A549 (cell line): ENCODE measurements at regions not wholly inside any gene's neighbourhood (a gene's known extent, or its start where the extent isn't known, plus 50 kb on each side); places are given as distances from the start of the nearest gene placed in this dataset.

ENCODE experiments used
- CEBPB ChIP-seq, 2 experiments: fragments of >200 bp in 1 of 2; sonication (Bioruptor Twin) in 1 of 2; formaldehyde crosslinking in 1 of 2; IDR thresholded peaks; 2 replicates each; pipeline ENCODE4 v1.6.1; 2012 to 2016
- CHD2 ChIP-seq: fragments of 150-350 bp; IDR thresholded peaks from 2 replicates; pipeline ENCODE4 v1.6.1; 2014; ENCODE audit warnings: low read length; ENCODE audit not compliant: partially characterized antibody
- EP300 ChIP-seq, 2 experiments: fragments of >200 bp; sonication (Bioruptor Twin); formaldehyde crosslinking; IDR thresholded peaks; 2 replicates in 1 of 2; 3 replicates in 1 of 2; pipeline ENCODE4 v1.6.1; 2016 to 2017
- GATA3 ChIP-seq: IDR thresholded peaks from 2 replicates; pipeline ENCODE4 v1.6.1; 2012; ENCODE audit warnings: borderline replicate concordance
- HDAC2 ChIP-seq: fragments of 200-600 bp; sonication (generic); IDR thresholded peaks from 2 replicates; pipeline ENCODE4 v1.6.1; 2016
- HOXA7 ChIP-seq: fragments of 250-450 bp; sonication (Bioruptor Pico); IDR thresholded peaks from 2 replicates; pipeline ENCODE4 v1.5.0; 2020; ENCODE audit warnings: mild to moderate bottlenecking, moderate library complexity
- MAFK ChIP-seq: fragments of 450-650 bp; IDR thresholded peaks from 2 replicates; pipeline ENCODE4 v1.6.1; 2014; ENCODE audit not compliant: partially characterized antibody
- POLR2A ChIP-seq: IDR thresholded peaks from 2 replicates; pipeline ENCODE4 v1.6.1; 2012; ENCODE audit warnings: mild to moderate bottlenecking, low read length
- RAD21 ChIP-seq, 2 experiments: fragments of >200 bp in 1 of 2; sonication (Bioruptor Twin) in 1 of 2; formaldehyde crosslinking in 1 of 2; IDR thresholded peaks in 1 of 2; conservative IDR thresholded peaks in 1 of 2; 2 replicates in 1 of 2; 3 replicates in 1 of 2; pipeline ENCODE4 v1.6.1; 2012 to 2018; ENCODE audit warnings: inconsistent platforms in 1 of 2
- REST ChIP-seq: fragments of 200-600 bp; sonication (generic); IDR thresholded peaks from 2 replicates; pipeline ENCODE4 v1.6.1; 2016; ENCODE audit warnings: antibody characterized with exemption, mild to moderate bottlenecking, moderate library complexity
- RFX5 ChIP-seq: fragments of 450-650 bp; IDR thresholded peaks from 2 replicates; pipeline ENCODE4 v1.7.1; 2014; ENCODE audit warnings: antibody characterized with exemption, mild to moderate bottlenecking, moderate library complexity
- TF ChIP-seq, protein P1 (sequence below): fragments of >200 bp; sonication (Bioruptor Twin); formaldehyde crosslinking; IDR thresholded peaks from 3 replicates; pipeline ENCODE4 v1.5.1; 2016

GRCh38 chr9:74007833-74008232, 489.3 kb upstream of the RORB start:
- TF ChIP-seq, protein P1, sequence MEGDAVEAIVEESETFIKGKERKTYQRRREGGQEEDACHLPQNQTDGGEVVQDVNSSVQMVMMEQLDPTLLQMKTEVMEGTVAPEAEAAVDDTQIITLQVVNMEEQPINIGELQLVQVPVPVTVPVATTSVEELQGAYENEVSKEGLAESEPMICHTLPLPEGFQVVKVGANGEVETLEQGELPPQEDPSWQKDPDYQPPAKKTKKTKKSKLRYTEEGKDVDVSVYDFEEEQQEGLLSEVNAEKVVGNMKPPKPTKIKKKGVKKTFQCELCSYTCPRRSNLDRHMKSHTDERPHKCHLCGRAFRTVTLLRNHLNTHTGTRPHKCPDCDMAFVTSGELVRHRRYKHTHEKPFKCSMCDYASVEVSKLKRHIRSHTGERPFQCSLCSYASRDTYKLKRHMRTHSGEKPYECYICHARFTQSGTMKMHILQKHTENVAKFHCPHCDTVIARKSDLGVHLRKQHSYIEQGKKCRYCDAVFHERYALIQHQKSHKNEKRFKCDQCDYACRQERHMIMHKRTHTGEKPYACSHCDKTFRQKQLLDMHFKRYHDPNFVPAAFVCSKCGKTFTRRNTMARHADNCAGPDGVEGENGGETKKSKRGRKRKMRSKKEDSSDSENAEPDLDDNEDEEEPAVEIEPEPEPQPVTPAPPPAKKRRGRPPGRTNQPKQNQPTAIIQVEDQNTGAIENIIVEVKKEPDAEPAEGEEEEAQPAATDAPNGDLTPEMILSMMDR = no peak
- TF ChIP-seq CHD2 (no peak), REST (no peak), EP300 (IDR thresholded peaks at IDR 0.05) (no peak), RAD21 (conservative IDR thresholded peaks at IDR 0.05 in 1 of 2, IDR thresholded peaks at IDR 0.05 in 1 of 2) (no peak), HDAC2 (no peak), MAFK (no peak), POLR2A (no peak), HOXA7 (no peak), CEBPB (IDR thresholded peaks at IDR 0.05) (no peak), GATA3 (no peak), RFX5 (no peak)
